GM12874 (cell line): ENCODE measurements at regions not wholly inside any gene's neighbourhood (a gene's known extent, or its start where the extent isn't known, plus 50 kb on each side); places are given as distances from the start of the nearest gene placed in this dataset.

Source experiments
- CTCF ChIP-seq: IDR thresholded peaks from 2 replicates; pipeline ENCODE4 v1.5.1; 2011; ENCODE audit warnings: low read depth, mild to moderate bottlenecking, control low read depth, low read length, moderate library complexity; ENCODE audit not compliant: insufficient read depth

GRCh38 chr7:32142649-32143048, 72.4 kb upstream of the PDE1C start:
- no peak for TF ChIP-seq CTCF

GRCh38 chr7:32140210-32140939, 70.2 kb upstream of the PDE1C start:
- no peak for TF ChIP-seq CTCF

GRCh38 chr7:32137059-32137458, 66.9 kb upstream of the PDE1C start:
- TF ChIP-seq CTCF = no peak

- no peak for TF ChIP-seq CTCF
Observed at GRCh38 chr7:32131091-32131490, 60.9 kb upstream of the PDE1C start.

GRCh38 chr7:32126843-32127242, 56.6 kb upstream of the PDE1C start:
- TF ChIP-seq CTCF = no peak
